ENCODE measurements at regions not wholly inside any gene's neighbourhood (a gene's known extent, or its start where the extent isn't known, plus 50 kb on each side); places are given as distances from the start of the nearest gene placed in this dataset.

GRCh38 chr5:52051759-52052158, 668.5 kb downstream of the ISL1 start:
- Histone ChIP-seq H3K4me3 (no peak overlapping the region), H3K4me1 (no peaks in the 10 kb centered on the region), H3K36me3 (no peaks in the 10 kb centered on the region), H3K9me3 (no peaks in the 10 kb centered on the region), H3K27me3 (no peaks in the 10 kb centered on the region), H3K27ac (no peak overlapping the region)
- DNase-seq (ENCODE audit: low spot score in 2 of 2), result no peak
- intact Hi-C loops (cut with DNase I), result no loop called here
- no peak for TF ChIP-seq CTCF (IDR thresholded peaks at IDR 0.05)

- no peak for DNase-seq (ENCODE audit: low spot score in 2 of 2)
- Histone ChIP-seq H3K4me1 (no peaks in the 10 kb centered on the region), H3K4me3 (no peak overlapping the region), H3K27me3 (no peaks in the 10 kb centered on the region), H3K9me3 (no peaks in the 10 kb centered on the region), H3K36me3 (no peaks in the 10 kb centered on the region), H3K27ac (no peak overlapping the region)
- intact Hi-C loops (cut with DNase I), result no loop called here
- no peak for TF ChIP-seq CTCF (IDR thresholded peaks at IDR 0.05)
Measured at GRCh38 chr5:52063186-52063585, 679.9 kb downstream of the ISL1 start.

GRCh38 chr5:52065182-52065581, 681.9 kb downstream of the ISL1 start:
- H3K27ac ChIP-seq, result no peak overlapping the region
- H3K9me3 ChIP-seq, result no peaks in the 10 kb centered on the region
- no peak overlapping the region for H3K4me3 ChIP-seq
- intact Hi-C loops (cut with DNase I), result no loop called here
- DNase-seq (ENCODE audit: low spot score in 2 of 2), result no peak
- no peak for TF ChIP-seq CTCF (IDR thresholded peaks at IDR 0.05)
- H3K36me3 ChIP-seq, result no peaks in the 10 kb centered on the region
- H3K4me1 ChIP-seq, result no peaks in the 10 kb centered on the region
- H3K27me3 ChIP-seq, result no peaks in the 10 kb centered on the region

GRCh38 chr5:52069997-52070396, 686.7 kb downstream of the ISL1 start:
- no peak overlapping the region for H3K4me3 ChIP-seq
- H3K9me3 ChIP-seq, result no peaks in the 10 kb centered on the region
- no peak overlapping the region for H3K27ac ChIP-seq
- H3K27me3 ChIP-seq, result no peaks in the 10 kb centered on the region
- H3K36me3 ChIP-seq, result no peaks in the 10 kb centered on the region
- no peak for DNase-seq (ENCODE audit: low spot score in 2 of 2)
- TF ChIP-seq CTCF (IDR thresholded peaks at IDR 0.05), result no peak
- H3K4me1 ChIP-seq, result no peaks in the 10 kb centered on the region
- intact Hi-C loops (cut with DNase I), result no loop called here

GRCh38 chr5:52073993-52074689, 690.9 kb downstream of the ISL1 start:
- Histone ChIP-seq H3K4me1 (no peaks in the 10 kb centered on the region), H3K4me3 (no peak overlapping the region), H3K36me3 (no peaks in the 10 kb centered on the region), H3K27me3 (no peaks in the 10 kb centered on the region), H3K9me3 (no peaks in the 10 kb centered on the region), H3K27ac (no peak overlapping the region)
- no peak for DNase-seq (ENCODE audit: low spot score in 2 of 2)
- TF ChIP-seq CTCF (IDR thresholded peaks at IDR 0.05), result no peak
- intact Hi-C loops (cut with DNase I), result no loop called here

Data from ascending aorta (tissue), 2 donors.